Bronchial epithelial cell (primary cell): ENCODE measurements at regions not wholly inside any gene's neighbourhood (a gene's known extent, or its start where the extent isn't known, plus 50 kb on each side); places are given as distances from the start of the nearest gene placed in this dataset.

Source experiments
- DNase-seq: peaks from one replicate; pipeline ENCODE4 v3.0.0-alpha.2; 2010; ENCODE audit warnings: low read depth
- FAIRE-seq: peaks from 2 replicates; lab custom pipeline; 2011; peaks lifted over from hg19 to GRCh38; lab: Jason Lieb, UNC
- H3K27me3 ChIP-seq: 2 replicates; pipeline ENCODE4 v1.5.1; 2011; ENCODE audit warnings: low read length; ENCODE audit not compliant: control insufficient read depth, insufficient read depth
- H3K36me3 ChIP-seq: 2 replicates; pipeline ENCODE4 v1.5.1; 2011; ENCODE audit warnings: low read length; ENCODE audit not compliant: control insufficient read depth, insufficient read depth
- H3K4me3 ChIP-seq: 2 replicates; pipeline ENCODE4 v1.5.1; 2011; ENCODE audit warnings: mild to moderate bottlenecking, low read depth, low read length, control low read depth
- TF ChIP-seq, protein P1 (sequence below): IDR thresholded peaks from 2 replicates; pipeline ENCODE4 v1.5.1; 2011; ENCODE audit warnings: mild to moderate bottlenecking, moderate library complexity, low read length, control low read depth, inconsistent platforms; ENCODE audit not compliant: insufficient read depth, severe bottlenecking

DNA sequence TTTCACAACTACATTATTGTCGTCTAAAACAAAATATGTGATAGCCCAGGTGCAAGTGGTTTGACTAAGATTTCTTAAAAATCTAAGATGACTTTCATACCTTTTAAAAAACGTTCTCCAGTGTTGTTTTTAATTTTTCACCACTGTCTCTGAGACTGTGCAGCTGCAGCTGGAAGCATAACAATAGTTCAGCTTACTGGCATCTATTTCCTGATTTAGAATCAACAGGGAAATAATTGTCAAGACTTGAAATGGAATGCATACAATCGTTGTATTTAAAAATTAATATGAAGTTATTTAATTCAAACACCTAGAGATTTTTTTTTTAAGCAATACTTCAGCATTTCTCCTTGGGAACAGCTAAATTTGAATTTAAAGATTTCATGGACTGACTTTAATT, 982.0 kb upstream of the EPHA7 start:
- FAIRE-seq, result no peak
- TF ChIP-seq, protein P1, sequence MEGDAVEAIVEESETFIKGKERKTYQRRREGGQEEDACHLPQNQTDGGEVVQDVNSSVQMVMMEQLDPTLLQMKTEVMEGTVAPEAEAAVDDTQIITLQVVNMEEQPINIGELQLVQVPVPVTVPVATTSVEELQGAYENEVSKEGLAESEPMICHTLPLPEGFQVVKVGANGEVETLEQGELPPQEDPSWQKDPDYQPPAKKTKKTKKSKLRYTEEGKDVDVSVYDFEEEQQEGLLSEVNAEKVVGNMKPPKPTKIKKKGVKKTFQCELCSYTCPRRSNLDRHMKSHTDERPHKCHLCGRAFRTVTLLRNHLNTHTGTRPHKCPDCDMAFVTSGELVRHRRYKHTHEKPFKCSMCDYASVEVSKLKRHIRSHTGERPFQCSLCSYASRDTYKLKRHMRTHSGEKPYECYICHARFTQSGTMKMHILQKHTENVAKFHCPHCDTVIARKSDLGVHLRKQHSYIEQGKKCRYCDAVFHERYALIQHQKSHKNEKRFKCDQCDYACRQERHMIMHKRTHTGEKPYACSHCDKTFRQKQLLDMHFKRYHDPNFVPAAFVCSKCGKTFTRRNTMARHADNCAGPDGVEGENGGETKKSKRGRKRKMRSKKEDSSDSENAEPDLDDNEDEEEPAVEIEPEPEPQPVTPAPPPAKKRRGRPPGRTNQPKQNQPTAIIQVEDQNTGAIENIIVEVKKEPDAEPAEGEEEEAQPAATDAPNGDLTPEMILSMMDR, result no peak
- no peak overlapping the region for H3K4me3 ChIP-seq
- H3K27me3 ChIP-seq, result no peaks in the 10 kb centered on the region
- H3K36me3 ChIP-seq, result no peaks in the 10 kb centered on the region
- DNase-seq, result no peak

DNA sequence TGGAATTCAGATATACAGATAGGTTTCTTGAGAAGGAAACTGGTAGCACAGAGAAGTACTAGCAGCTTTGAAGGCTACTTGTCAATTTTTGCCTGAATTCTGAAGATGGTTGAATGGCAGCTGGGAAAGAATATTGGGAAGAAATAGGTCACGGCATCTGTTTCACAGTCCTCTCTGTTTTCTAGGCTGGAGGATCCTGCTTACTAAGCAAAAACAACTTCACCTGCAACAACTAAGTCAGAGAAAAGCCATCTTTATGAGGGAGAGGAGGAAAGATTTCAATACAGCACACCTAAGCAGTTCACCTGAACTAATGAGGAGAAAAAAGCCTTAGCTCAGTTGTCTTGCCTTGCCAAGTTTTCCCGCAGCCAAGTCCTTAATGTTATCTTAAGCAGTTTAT, 975.5 kb upstream of the EPHA7 start:
- Histone ChIP-seq H3K27me3 (no peaks in the 10 kb centered on the region), H3K36me3 (no peaks in the 10 kb centered on the region), H3K4me3 (no peak overlapping the region)
- FAIRE-seq (no peak), DNase-seq (no peak)
- TF ChIP-seq, protein P1, result no peak

DNA sequence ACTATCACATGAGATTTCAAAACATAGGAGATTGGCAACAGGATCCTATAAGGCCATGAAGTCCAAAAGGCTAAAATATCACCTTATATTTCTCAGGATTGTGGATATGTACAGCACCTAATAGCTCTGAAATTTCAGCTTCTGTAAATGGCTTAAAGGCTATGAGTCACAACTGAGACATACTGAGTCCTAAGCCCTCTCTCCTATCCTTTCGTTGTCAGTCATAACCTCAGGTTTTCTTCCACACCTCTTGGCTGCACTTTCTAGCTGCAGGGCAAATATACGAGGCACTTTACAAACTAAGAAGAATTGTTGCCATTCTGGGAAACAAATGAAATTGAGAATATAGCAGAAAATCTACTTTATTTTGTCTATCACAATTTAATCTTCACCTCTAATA, 969.9 kb upstream of the EPHA7 start:
- Histone ChIP-seq H3K36me3 (no peaks in the 10 kb centered on the region), H3K27me3 (no peaks in the 10 kb centered on the region), H3K4me3 (no peak overlapping the region)
- DNase-seq (peak; percentile 68), FAIRE-seq (no peak)
- TF ChIP-seq, protein P1, result no peak

GRCh38 chr6:94377835-94378234, 958.5 kb upstream of the EPHA7 start:
- DNase-seq (no peak), FAIRE-seq (no peak)
- Histone ChIP-seq H3K36me3 (no peaks in the 10 kb centered on the region), H3K4me3 (no peak overlapping the region), H3K27me3 (no peaks in the 10 kb centered on the region)
- TF ChIP-seq, protein P1, result no peak

DNA sequence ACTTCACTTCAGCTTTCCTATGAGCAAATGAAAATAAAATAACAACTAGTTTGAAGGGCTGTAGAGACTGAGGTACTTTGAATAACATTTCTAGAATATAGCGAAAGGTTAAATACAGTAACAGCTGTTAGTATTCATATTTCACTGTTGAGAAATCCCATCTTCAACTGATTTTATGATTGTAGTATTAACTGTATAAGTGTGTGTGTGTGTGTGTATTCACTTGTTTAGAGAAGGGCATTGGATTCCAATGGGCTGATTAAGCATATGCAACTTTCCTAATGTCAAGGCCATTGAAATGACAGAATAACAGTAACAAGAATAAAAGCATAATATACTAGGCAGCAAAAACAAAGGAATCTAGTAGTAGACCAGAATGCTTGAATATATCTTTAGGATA, 957.5 kb upstream of the EPHA7 start:
- H3K4me3 ChIP-seq, result no peak overlapping the region
- DNase-seq (no peak), FAIRE-seq (no peak)
- TF ChIP-seq, protein P1, result no peak
- H3K36me3 ChIP-seq, result no peaks in the 10 kb centered on the region
- H3K27me3 ChIP-seq, result no peaks in the 10 kb centered on the region

DNA sequence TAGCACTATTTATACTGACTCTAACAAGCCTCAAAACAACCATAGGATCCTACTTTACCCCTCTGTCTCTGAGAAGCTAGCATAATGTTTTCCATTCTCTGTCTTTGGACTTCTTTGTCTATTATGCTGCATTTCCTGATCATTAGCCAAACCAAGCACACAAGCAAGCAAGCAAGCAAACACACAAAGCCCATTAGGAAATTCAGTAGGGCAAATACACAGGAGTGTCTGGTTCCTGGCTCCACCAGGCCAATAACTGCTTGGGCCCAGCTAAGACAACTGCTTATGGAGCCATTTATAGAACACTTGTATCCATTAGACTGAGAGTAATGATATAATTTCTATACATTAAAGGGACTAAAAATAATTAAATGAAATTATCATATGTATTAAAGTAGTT, 952.9 kb upstream of the EPHA7 start:
- no peak for FAIRE-seq

More for the DNA sequence above, 952.9 kb upstream of the EPHA7 start:
- no peak for DNase-seq
- Histone ChIP-seq H3K27me3 (no peaks in the 10 kb centered on the region), H3K4me3 (no peak overlapping the region), H3K36me3 (no peaks in the 10 kb centered on the region)
- TF ChIP-seq, protein P1, result no peak
